Myocyte (in vitro differentiated cells): ENCODE measurements at regions not wholly inside any gene's neighbourhood (a gene's known extent, or its start where the extent isn't known, plus 50 kb on each side); places are given as distances from the start of the nearest gene placed in this dataset.
A peak's percentile ranks its signal among the peaks of the same experiment; 100 is the strongest.

ENCODE experiments used
- DNase-seq: peaks from one replicate; pipeline ENCODE4 v3.0.0-alpha.2; 2012; ENCODE audit warnings: low read depth

GRCh38 chr13:22483276-22483675, 697.5 kb upstream of the SGCG start:
- DNase-seq, result no peak

- DNase-seq, result no peak
Measured at GRCh38 chr13:22486490-22486889, 694.3 kb upstream of the SGCG start.

- DNase-seq, result peak; percentile 26
Measured at GRCh38 chr13:22487932-22488331, 692.8 kb upstream of the SGCG start.

GRCh38 chr13:22489771-22490170, 691.0 kb upstream of the SGCG start:
- peak; percentile 71 for DNase-seq

- DNase-seq, result no peak
Measured at GRCh38 chr13:22495819-22496218, 685.0 kb upstream of the SGCG start.

- DNase-seq, result no peak
Measured at GRCh38 chr13:22496803-22497508, 683.8 kb upstream of the SGCG start.

GRCh38 chr13:22497991-22498780, 682.6 kb upstream of the SGCG start:
- no peak for DNase-seq

DNA sequence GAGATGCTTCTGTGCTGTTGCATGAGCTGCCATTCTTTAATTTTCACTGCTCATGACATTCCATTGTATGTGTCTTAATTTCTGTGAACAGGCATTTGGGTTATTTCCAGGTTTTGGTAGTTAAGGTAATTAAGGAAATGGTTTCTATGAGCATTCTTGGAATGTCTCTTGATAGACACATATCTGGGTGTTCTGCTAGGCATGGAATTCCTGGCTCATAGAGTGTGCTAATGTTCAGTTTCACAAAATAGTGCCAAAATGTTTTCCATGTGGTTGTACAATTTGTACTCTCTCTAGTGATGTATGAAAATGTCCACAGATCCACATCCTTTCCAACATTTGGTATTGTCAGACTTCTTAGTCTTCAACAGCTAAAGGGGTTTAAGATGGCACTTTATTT, 680.9 kb upstream of the SGCG start:
- DNase-seq, result no peak

DNA sequence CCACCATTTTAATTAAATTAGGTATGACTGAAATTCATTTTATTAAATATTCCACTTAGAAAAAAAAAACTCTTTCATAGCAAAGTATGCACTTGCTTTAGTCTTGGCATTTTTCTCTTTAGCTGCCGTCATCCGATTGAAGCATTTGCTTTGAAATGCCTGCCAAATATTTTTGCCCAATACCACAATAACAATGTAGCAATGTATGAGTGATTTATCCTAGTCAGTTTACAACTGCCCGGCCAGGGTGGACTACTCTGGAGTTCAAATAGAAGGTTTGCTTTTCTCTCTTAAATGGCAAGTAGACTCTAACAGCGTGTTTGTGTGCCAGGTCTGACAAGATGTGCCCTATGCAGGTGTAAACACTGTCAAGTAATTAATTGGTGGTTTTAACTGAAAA, 675.3 kb upstream of the SGCG start:
- peak; percentile 39 for DNase-seq

- DNase-seq, result no peak
Measured at GRCh38 chr13:22506096-22506691, 674.6 kb upstream of the SGCG start.

GRCh38 chr13:22517544-22517943, 663.2 kb upstream of the SGCG start:
- peak; percentile 19 for DNase-seq

GRCh38 chr13:22536851-22537250, 643.9 kb upstream of the SGCG start:
- DNase-seq, result no peak

GRCh38 chr13:22538400-22538799, 642.4 kb upstream of the SGCG start:
- no peak for DNase-seq

- DNase-seq, result peak; percentile 27
Measured at GRCh38 chr13:22549126-22549525, 631.7 kb upstream of the SGCG start.

DNA sequence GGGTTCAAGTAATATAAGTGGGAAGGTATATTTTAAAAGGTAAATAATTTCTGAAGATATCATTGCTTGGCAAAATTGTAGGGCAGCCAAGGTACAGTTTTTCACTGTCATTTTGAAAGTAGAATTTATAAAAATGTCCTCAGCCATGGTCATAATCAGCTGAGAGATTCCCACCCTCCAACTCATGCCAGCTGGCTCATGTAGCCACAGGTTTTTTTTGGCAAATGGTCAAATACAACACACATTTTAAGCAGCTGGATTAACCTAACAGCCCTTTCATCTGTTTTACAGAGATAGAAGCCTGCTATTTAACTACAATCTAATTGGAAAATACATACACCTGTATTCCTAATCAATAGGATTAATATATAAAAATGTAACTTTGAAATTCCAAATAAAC, 619.2 kb upstream of the SGCG start:
- DNase-seq, result peak; percentile 66

GRCh38 chr13:22562116-22562515, 618.7 kb upstream of the SGCG start:
- no peak for DNase-seq

DNA sequence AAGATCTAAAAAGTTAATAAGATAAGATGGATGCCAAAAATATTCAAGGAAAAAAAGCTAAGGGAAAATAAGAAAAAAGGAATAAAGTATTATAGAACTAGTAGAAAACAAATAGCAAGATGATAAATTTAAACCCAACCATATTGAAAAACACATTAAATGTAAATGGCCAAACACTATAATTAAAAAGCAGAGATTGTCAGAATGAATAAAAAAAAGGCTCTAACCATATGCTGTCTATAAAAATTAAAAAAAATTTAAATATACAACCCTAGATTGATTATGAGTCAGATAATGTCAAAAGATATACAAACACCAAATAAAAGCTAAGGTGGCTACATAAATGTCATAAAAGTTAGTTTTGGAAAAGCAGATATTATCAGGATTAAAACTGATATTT, 617.5 kb upstream of the SGCG start:
- no peak for DNase-seq

DNA sequence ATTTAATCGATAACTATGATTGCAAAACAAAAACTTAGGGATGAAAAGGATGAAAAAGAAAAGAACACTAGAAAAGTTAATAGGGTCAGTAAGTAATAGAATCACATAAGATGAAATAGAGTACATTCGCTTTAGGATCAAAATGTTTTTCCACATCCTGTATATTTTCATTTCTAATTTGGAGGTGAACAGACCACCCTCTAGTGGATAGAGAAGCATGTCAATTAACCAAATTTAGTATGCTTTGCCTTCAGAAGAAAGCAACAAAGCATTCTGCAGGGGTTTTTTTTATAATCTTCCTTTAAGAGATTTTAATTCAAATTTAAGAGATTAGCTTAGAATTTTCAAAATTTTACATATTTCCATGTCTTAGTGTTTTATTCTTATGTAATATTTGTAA, 611.0 kb upstream of the SGCG start:
- DNase-seq, result peak; percentile 18

- no peak for DNase-seq
Measured at GRCh38 chr13:22589880-22590279, 590.9 kb upstream of the SGCG start.

- DNase-seq, result peak; percentile 14
Measured at GRCh38 chr13:22592515-22592914, 588.3 kb upstream of the SGCG start.

DNA sequence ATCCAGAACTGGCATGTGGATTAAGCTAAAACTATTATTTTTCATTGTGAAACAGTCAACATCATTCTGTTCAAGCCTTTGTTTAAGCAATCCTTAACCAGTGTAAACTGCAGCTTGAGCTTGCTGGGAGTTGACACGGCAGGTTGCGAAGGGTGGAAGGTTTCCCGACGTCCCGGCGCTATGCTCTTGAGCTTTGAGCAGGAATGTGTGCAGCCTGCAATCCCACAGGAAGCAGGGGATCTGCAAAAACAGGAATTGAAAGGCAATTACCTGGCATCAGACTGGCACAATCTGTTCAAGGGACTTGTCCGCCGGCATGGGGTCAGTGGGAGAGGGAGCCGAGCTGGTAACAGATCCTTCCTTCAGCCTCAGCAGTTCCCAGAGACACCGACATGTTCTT, 586.7 kb upstream of the SGCG start:
- DNase-seq, result no peak

DNA sequence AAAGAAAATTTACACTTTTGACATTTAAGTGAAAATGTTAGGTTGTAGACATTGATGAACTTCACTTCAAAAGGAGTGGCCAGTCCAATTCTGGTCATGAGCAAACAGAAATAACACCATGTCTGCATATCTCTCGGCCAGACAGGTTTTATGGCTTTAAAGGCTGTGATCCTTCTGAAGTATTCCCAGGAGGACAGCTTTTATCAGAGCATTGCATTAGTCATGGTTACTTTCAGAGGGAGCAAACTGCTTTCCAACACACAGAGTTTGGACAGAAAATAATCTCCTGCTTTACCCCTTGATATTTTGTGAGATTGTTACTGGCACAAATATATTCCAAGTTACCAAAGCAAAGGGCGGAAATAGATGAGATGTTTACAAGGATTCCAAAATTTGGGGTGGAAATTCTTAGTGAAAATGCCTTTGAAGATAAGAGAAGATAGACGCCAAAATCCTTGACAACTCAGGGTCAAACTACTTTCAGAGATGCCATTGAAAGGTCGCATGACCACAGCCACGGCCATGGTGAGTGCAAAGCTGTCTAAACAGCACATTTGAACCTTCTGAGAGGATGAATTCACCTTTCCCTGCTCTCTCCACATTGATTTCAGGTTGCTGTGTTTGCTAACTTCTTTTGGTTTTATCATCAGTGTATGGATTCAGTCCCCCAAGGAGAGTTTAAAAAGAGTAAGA, 584.5 kb upstream of the SGCG start:
- DNase-seq, result peak; percentile 28
